Stimulated activated naive B cell treated with anti-CD40 and anti-IgM and Interleukin-4, amounts not matched to agents 10 μg/mL and 1 μg/mL and 100 μg/mL, for 72 hours (primary cell): ENCODE measurements at regions not wholly inside any gene's neighbourhood (a gene's known extent, or its start where the extent isn't known, plus 50 kb on each side); places are given as distances from the start of the nearest gene placed in this dataset.

Source experiments
- ATAC-seq, 2 donors: fragments of 150-1000 bp; cut with Tn5 transposase; replicated peaks; 2 replicates each; pipeline ENCODE4 v1.10.0; 2021; ENCODE audit warnings: moderate library complexity in 1 of 2
- DNase-seq: peaks from one replicate; pipeline ENCODE4 v3.0.0; 2021
- H3K27ac Mint-ChIP-seq: one replicate; pipeline ENCODE4 v1.8.0; 2022; ENCODE audit warnings: mild to moderate bottlenecking, mixed read lengths
- H3K27me3 Mint-ChIP-seq, 2 donors: one replicate each; pipeline ENCODE4 v1.8.0; 2022; ENCODE audit warnings: mixed read lengths in 2 of 2
- H3K36me3 Mint-ChIP-seq, 2 donors: one replicate each; pipeline ENCODE4 v1.8.0; 2022; ENCODE audit warnings: mixed read lengths in 2 of 2, mild to moderate bottlenecking in 1 of 2
- H3K4me1 Mint-ChIP-seq, 2 donors: one replicate each; pipeline ENCODE4 v1.8.0; 2022; ENCODE audit warnings: mixed read lengths in 2 of 2, mild to moderate bottlenecking in 1 of 2
- H3K4me3 Mint-ChIP-seq, 2 donors: one replicate each; pipeline ENCODE4 v1.8.0; 2022; ENCODE audit warnings: mild to moderate bottlenecking in 2 of 2, mixed read lengths in 2 of 2, moderate library complexity in 1 of 2
- H3K9me3 Mint-ChIP-seq, 2 donors: one replicate each; pipeline ENCODE4 v1.8.0; 2022; ENCODE audit warnings: mixed read lengths in 2 of 2, mild to moderate bottlenecking in 1 of 2

GRCh38 chr9:95679874-95680273, 163.1 kb upstream of the PTCH1 start:
- no peak overlapping the region for H3K4me3 Mint-ChIP-seq
- no peak overlapping the region for H3K27ac Mint-ChIP-seq
- H3K4me1 Mint-ChIP-seq: no peaks in the 10 kb centered on the region
- H3K27me3 Mint-ChIP-seq: peaks cover 33 to 36% of the 10 kb centered on the region in 2 donors
- DNase-seq: no peak
- H3K36me3 Mint-ChIP-seq: peaks cover 0 to 2% of the 10 kb centered on the region in 2 donors
- H3K9me3 Mint-ChIP-seq: peaks cover 7% of the 10 kb centered on the region in 2 donors
- no peak for ATAC-seq

- no peak for ATAC-seq
- H3K27ac Mint-ChIP-seq: no peak overlapping the region
- H3K27me3 Mint-ChIP-seq: peaks cover 33 to 39% of the 10 kb centered on the region in 2 donors
- peaks cover 0 to 2% of the 10 kb centered on the region in 2 donors for H3K36me3 Mint-ChIP-seq
- no peak for DNase-seq
- no peak overlapping the region for H3K4me3 Mint-ChIP-seq
- H3K9me3 Mint-ChIP-seq: peaks cover 7 to 8% of the 10 kb centered on the region in 2 donors
- no peaks in the 10 kb centered on the region for H3K4me1 Mint-ChIP-seq
Observed at GRCh38 chr9:95678759-95679158, 162.0 kb upstream of the PTCH1 start.

GRCh38 chr9:95670122-95670521, 153.4 kb upstream of the PTCH1 start:
- Mint-ChIP-seq H3K27ac (no peak overlapping the region), H3K36me3 (no peaks in the 10 kb centered on the region), H3K4me1 (no peaks in the 10 kb centered on the region), H3K27me3 (peaks cover 21 to 43% of the 10 kb centered on the region in 2 donors), H3K9me3 (peaks cover 0 to 1% of the 10 kb centered on the region in 2 donors), H3K4me3 (no peak overlapping the region)
- ATAC-seq: no peak
- no peak for DNase-seq

GRCh38 chr9:95669253-95669652, 152.5 kb upstream of the PTCH1 start:
- DNase-seq (no peak), ATAC-seq (no peak)
- Mint-ChIP-seq H3K36me3 (no peaks in the 10 kb centered on the region), H3K4me3 (no peak overlapping the region), H3K4me1 (no peaks in the 10 kb centered on the region), H3K9me3 (peaks cover 0 to 3% of the 10 kb centered on the region in 2 donors), H3K27me3 (peaks cover 20 to 38% of the 10 kb centered on the region in 2 donors), H3K27ac (no peak overlapping the region)

- peaks cover 0 to 2% of the 10 kb centered on the region in 2 donors for H3K9me3 Mint-ChIP-seq
- no peak for DNase-seq
- peaks cover 19 to 33% of the 10 kb centered on the region in 2 donors for H3K27me3 Mint-ChIP-seq
- H3K4me1 Mint-ChIP-seq: no peaks in the 10 kb centered on the region
- no peak overlapping the region for H3K27ac Mint-ChIP-seq
- no peak overlapping the region for H3K4me3 Mint-ChIP-seq
- H3K36me3 Mint-ChIP-seq: no peaks in the 10 kb centered on the region
- ATAC-seq: no peak
Observed at GRCh38 chr9:95667789-95668188, 151.0 kb upstream of the PTCH1 start.

GRCh38 chr9:95666785-95667155, 150.0 kb upstream of the PTCH1 start:
- Mint-ChIP-seq H3K4me3 (no peak overlapping the region), H3K27me3 (peaks cover 16 to 30% of the 10 kb centered on the region in 2 donors), H3K27ac (no peak overlapping the region), H3K4me1 (no peaks in the 10 kb centered on the region), H3K36me3 (no peaks in the 10 kb centered on the region), H3K9me3 (peaks cover 0 to 2% of the 10 kb centered on the region in 2 donors)
- ATAC-seq (no peak), DNase-seq (no peak)

- ATAC-seq (no peak), DNase-seq (no peak)
- H3K4me3 Mint-ChIP-seq: no peak overlapping the region
- peaks cover 16 to 30% of the 10 kb centered on the region in 2 donors for H3K27me3 Mint-ChIP-seq
- H3K9me3 Mint-ChIP-seq: peaks cover 0 to 2% of the 10 kb centered on the region in 2 donors
- no peaks in the 10 kb centered on the region for H3K4me1 Mint-ChIP-seq
- H3K27ac Mint-ChIP-seq: no peak overlapping the region
- H3K36me3 Mint-ChIP-seq: no peaks in the 10 kb centered on the region
Observed at GRCh38 chr9:95666096-95666784, 149.5 kb upstream of the PTCH1 start.

- DNase-seq: no peak
- Mint-ChIP-seq H3K27me3 (peaks cover 7 to 15% of the 10 kb centered on the region in 2 donors), H3K9me3 (peaks cover 0 to 1% of the 10 kb centered on the region in 2 donors), H3K4me1 (no peaks in the 10 kb centered on the region), H3K4me3 (no peak overlapping the region), H3K27ac (no peak overlapping the region), H3K36me3 (no peaks in the 10 kb centered on the region)
- no peak for ATAC-seq
Observed at GRCh38 chr9:95653246-95653645, 136.5 kb upstream of the PTCH1 start.

- ATAC-seq: no peak
- Mint-ChIP-seq H3K27ac (no peak overlapping the region), H3K9me3 (no peaks in the 10 kb centered on the region), H3K36me3 (no peaks in the 10 kb centered on the region), H3K4me3 (no peak overlapping the region), H3K27me3 (peaks cover 5% of the 10 kb centered on the region in 2 donors), H3K4me1 (no peaks in the 10 kb centered on the region)
- DNase-seq: no peak
Observed at GRCh38 chr9:95650720-95651119, 133.9 kb upstream of the PTCH1 start.

GRCh38 chr9:95649801-95650213, 133.0 kb upstream of the PTCH1 start:
- Mint-ChIP-seq H3K27me3 (peaks cover 5% of the 10 kb centered on the region in 2 donors), H3K4me3 (no peak overlapping the region), H3K36me3 (no peaks in the 10 kb centered on the region), H3K27ac (no peak overlapping the region), H3K9me3 (no peaks in the 10 kb centered on the region), H3K4me1 (no peaks in the 10 kb centered on the region)
- DNase-seq (no peak), ATAC-seq (no peak)

- H3K27me3 Mint-ChIP-seq: peaks cover 8 to 14% of the 10 kb centered on the region in 2 donors
- no peaks in the 10 kb centered on the region for H3K36me3 Mint-ChIP-seq
- no peak overlapping the region for H3K4me3 Mint-ChIP-seq
- H3K4me1 Mint-ChIP-seq: no peaks in the 10 kb centered on the region
- DNase-seq (no peak), ATAC-seq (no peak)
- no peak overlapping the region for H3K27ac Mint-ChIP-seq
- no peaks in the 10 kb centered on the region for H3K9me3 Mint-ChIP-seq
Observed at GRCh38 chr9:95648225-95648624, 131.5 kb upstream of the PTCH1 start.

GRCh38 chr9:95645992-95646391, 129.2 kb upstream of the PTCH1 start:
- H3K9me3 Mint-ChIP-seq: peaks cover 0 to 3% of the 10 kb centered on the region in 2 donors
- H3K27ac Mint-ChIP-seq: no peak overlapping the region
- H3K36me3 Mint-ChIP-seq: no peaks in the 10 kb centered on the region
- peaks cover 4 to 22% of the 10 kb centered on the region in 2 donors for H3K27me3 Mint-ChIP-seq
- no peaks in the 10 kb centered on the region for H3K4me1 Mint-ChIP-seq
- ATAC-seq: no peak
- DNase-seq: no peak
- no peak overlapping the region for H3K4me3 Mint-ChIP-seq

GRCh38 chr9:95645579-95645978, 128.8 kb upstream of the PTCH1 start:
- DNase-seq: no peak
- Mint-ChIP-seq H3K27me3 (peaks cover 4 to 18% of the 10 kb centered on the region in 2 donors), H3K36me3 (no peaks in the 10 kb centered on the region), H3K9me3 (peaks cover 0 to 3% of the 10 kb centered on the region in 2 donors), H3K27ac (no peak overlapping the region), H3K4me1 (no peaks in the 10 kb centered on the region), H3K4me3 (no peak overlapping the region)
- no peak for ATAC-seq

- DNase-seq (no peak), ATAC-seq (no peak)
- no peak overlapping the region for H3K27ac Mint-ChIP-seq
- peaks cover 5 to 8% of the 10 kb centered on the region in 2 donors for H3K9me3 Mint-ChIP-seq
- no peaks in the 10 kb centered on the region for H3K36me3 Mint-ChIP-seq
- H3K27me3 Mint-ChIP-seq: peaks cover 10 to 29% of the 10 kb centered on the region in 2 donors
- H3K4me3 Mint-ChIP-seq: no peak overlapping the region
- H3K4me1 Mint-ChIP-seq: no peaks in the 10 kb centered on the region
Observed at GRCh38 chr9:95644377-95644776, 127.6 kb upstream of the PTCH1 start.

GRCh38 chr9:95643619-95644018, 126.8 kb upstream of the PTCH1 start:
- Mint-ChIP-seq H3K27ac (no peak overlapping the region), H3K4me1 (no peaks in the 10 kb centered on the region), H3K4me3 (no peak overlapping the region)

More at GRCh38 chr9:95643619-95644018, 126.8 kb upstream of the PTCH1 start:
- Mint-ChIP-seq H3K36me3 (no peaks in the 10 kb centered on the region), H3K27me3 (peaks cover 13 to 35% of the 10 kb centered on the region in 2 donors), H3K9me3 (peaks cover 5 to 9% of the 10 kb centered on the region in 2 donors)
- no peak for DNase-seq
- no peak for ATAC-seq
